ENCODE measurements at regions not wholly inside any gene's neighbourhood (a gene's known extent, or its start where the extent isn't known, plus 50 kb on each side); places are given as distances from the start of the nearest gene placed in this dataset.
A peak's percentile ranks its signal among the peaks of the same experiment; 100 is the strongest.

GRCh38 chr17:77772461-77772897 is 186.0 kb upstream of the TNRC6C start (continued):
- TF ChIP-seq ZNF556 (CRISPR knock-in tag; IDR thresholded peaks at IDR 0.05; ENCODE audit: borderline replicate concordance) (peak; percentile 32; the same call in 1 of the 2 replicates), GABPB1 (CRISPR knock-in tag; IDR thresholded peaks at IDR 0.05) (peak; percentile 24; the same call in 1 of the 2 replicates), HCFC1 (IDR thresholded peaks at IDR 0.05; ENCODE audit: low read depth, low read length) (no peak), GATAD2A (CRISPR knock-in tag; IDR thresholded peaks at IDR 0.05) (no peak), ZSCAN31 (CRISPR knock-in tag; IDR thresholded peaks at IDR 0.05; ENCODE audit: low read depth) (no peak), MTF2 (CRISPR knock-in tag; IDR thresholded peaks at IDR 0.05; ENCODE audit: borderline replicate concordance) (peak; percentile 62; the same call in 1 of the 2 replicates), RAD21 (CRISPR knock-in tag; IDR thresholded peaks at IDR 0.05) (peak; percentile 87), ZNF691 (CRISPR knock-in tag; IDR thresholded peaks at IDR 0.05; ENCODE audit: borderline replicate concordance, low read depth) (peak; percentile 51; the same call in 1 of the 2 replicates), MXD4 (CRISPR knock-in tag; IDR thresholded peaks at IDR 0.05) (no peak)

GRCh38 chr17:77772899-77773358 is 185.6 kb upstream of the TNRC6C start:
- H3K4me1 ChIP-seq (ENCODE audit: insufficient read depth, low read length) = no peaks in the 10 kb centered on the region
- ChIA-PET CTCF (ENCODE audit: low intra/inter-chr PET ratio, low total read pairs) (no interaction called here), POLR2A (no interaction called here)

More at GRCh38 chr17:77772899-77773358, 185.6 kb upstream of the TNRC6C start:
- DNase-seq (ENCODE audit: low spot score) (no peak), ATAC-seq (peak; percentile 49), FAIRE-seq (no peak)
- 5% methylated on average over 6 of the region's 6 CpGs for WGBS (ENCODE audit: low lambda C conversion rate)
- no peaks in the 10 kb centered on the region for H3K79me2 ChIP-seq (ENCODE audit: insufficient read depth, low read length)
- H3K9ac ChIP-seq (ENCODE audit: insufficient read depth, low read depth, low read length) = no peak overlapping the region
- TF ChIP-seq ZNF839 (CRISPR knock-in tag; IDR thresholded peaks at IDR 0.05; ENCODE audit: borderline replicate concordance) = peak; percentile 12; the same call in 1 of the 2 replicates
- no peak for TF ChIP-seq PATZ1 (CRISPR knock-in tag; IDR thresholded peaks at IDR 0.05)
- 0 out of 2 replicates have a peak, but pooled peaks have one; percentile 28 for TF ChIP-seq ZNF543 (CRISPR knock-in tag; IDR thresholded peaks at IDR 0.05)
- peak; percentile 41; the same call in 1 of the 2 replicates for TF ChIP-seq KLF13 (CRISPR knock-in tag; IDR thresholded peaks at IDR 0.05)
- TF ChIP-seq, protein P1, sequence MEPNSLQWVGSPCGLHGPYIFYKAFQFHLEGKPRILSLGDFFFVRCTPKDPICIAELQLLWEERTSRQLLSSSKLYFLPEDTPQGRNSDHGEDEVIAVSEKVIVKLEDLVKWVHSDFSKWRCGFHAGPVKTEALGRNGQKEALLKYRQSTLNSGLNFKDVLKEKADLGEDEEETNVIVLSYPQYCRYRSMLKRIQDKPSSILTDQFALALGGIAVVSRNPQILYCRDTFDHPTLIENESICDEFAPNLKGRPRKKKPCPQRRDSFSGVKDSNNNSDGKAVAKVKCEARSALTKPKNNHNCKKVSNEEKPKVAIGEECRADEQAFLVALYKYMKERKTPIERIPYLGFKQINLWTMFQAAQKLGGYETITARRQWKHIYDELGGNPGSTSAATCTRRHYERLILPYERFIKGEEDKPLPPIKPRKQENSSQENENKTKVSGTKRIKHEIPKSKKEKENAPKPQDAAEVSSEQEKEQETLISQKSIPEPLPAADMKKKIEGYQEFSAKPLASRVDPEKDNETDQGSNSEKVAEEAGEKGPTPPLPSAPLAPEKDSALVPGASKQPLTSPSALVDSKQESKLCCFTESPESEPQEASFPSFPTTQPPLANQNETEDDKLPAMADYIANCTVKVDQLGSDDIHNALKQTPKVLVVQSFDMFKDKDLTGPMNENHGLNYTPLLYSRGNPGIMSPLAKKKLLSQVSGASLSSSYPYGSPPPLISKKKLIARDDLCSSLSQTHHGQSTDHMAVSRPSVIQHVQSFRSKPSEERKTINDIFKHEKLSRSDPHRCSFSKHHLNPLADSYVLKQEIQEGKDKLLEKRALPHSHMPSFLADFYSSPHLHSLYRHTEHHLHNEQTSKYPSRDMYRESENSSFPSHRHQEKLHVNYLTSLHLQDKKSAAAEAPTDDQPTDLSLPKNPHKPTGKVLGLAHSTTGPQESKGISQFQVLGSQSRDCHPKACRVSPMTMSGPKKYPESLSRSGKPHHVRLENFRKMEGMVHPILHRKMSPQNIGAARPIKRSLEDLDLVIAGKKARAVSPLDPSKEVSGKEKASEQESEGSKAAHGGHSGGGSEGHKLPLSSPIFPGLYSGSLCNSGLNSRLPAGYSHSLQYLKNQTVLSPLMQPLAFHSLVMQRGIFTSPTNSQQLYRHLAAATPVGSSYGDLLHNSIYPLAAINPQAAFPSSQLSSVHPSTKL (CRISPR knock-in tag; IDR thresholded peaks at IDR 0.05) = no peak
- 0 out of 2 replicates have a peak, but pooled peaks have one; percentile 10 for TF ChIP-seq ZNF350 (CRISPR knock-in tag; IDR thresholded peaks at IDR 0.05; ENCODE audit: borderline replicate concordance, low read depth)
- TF ChIP-seq SP140L (CRISPR knock-in tag; IDR thresholded peaks at IDR 0.05; ENCODE audit: borderline replicate concordance) = no peak
- TF ChIP-seq ZNF850 (CRISPR knock-in tag; conservative IDR thresholded peaks at IDR 0.05) = no peak
- TF ChIP-seq MEIS1 (CRISPR knock-in tag; IDR thresholded peaks at IDR 0.05; ENCODE audit: borderline replicate concordance) = 0 out of 2 replicates have a peak, but pooled peaks have one; percentile 23
- H3K9me3 ChIP-seq (ENCODE audit: low read length) = no peaks in the 10 kb centered on the region
- H2AFZ ChIP-seq (ENCODE audit: low read length) = no peak overlapping the region
- no peaks in the 10 kb centered on the region for H3K36me3 ChIP-seq (replicated peaks in 1 of 2; ENCODE audit: control insufficient read depth in 1 of 2, insufficient read depth in 2 of 2, low read length in 2 of 2)
- H3K27ac ChIP-seq (ENCODE audit: extremely low read length, insufficient read depth, low read length) = no peak overlapping the region
- intact Hi-C loops (cut with micrococcal nuclease; ENCODE audit: unreplicated experiment) (loop anchor here (1.0 to 10.0 kb wide), 2 partner anchors 20 to 232 kb away; no protein-coding TSS in a partner anchor), in situ Hi-C loops (cut with HindIII; ENCODE audit: extremely low pct_ligation_motif_present, low pct_unique_long_range_greater_than_20kb) (no loop called here)
- no TSS peak for BruUV-seq (replicated peaks)
- H4K20me1 ChIP-seq (ENCODE audit: insufficient read depth, low read length) = no peaks in the 10 kb centered on the region
- H3K4me2 ChIP-seq (ENCODE audit: low read depth, low read length) = peak overlapping the region; percentile 25; the same call in 1 of the 2 replicates
- H3K27me3 ChIP-seq (ENCODE audit: control insufficient read depth in 1 of 2, insufficient read depth in 2 of 2, low read length in 2 of 2) = peaks cover 8 to 76% of the 10 kb centered on the region in 2 experiments
- H3K4me3 ChIP-seq (replicated peaks in 1 of 3; ENCODE audit: insufficient read depth in 1 of 3, low read depth in 2 of 3, low read length in 3 of 3) = peak overlapping the region in 1 of 3 experiments; percentile 7; a peak in 1 of 6 replicates

Measured in HepG2 (cell line).